ENCODE measurements at regions not wholly inside any gene's neighbourhood (a gene's known extent, or its start where the extent isn't known, plus 50 kb on each side); places are given as distances from the start of the nearest gene placed in this dataset.
A peak's percentile ranks its signal among the peaks of the same experiment; 100 is the strongest.

GRCh38 chrX:16436348-16437188 lies 213.4 kb upstream of the S100G start:
- DNase-seq: peak in 8 of 10 donors; percentile 30 to 92 (median 64)
- intact Hi-C loops (cut with DNase I): loop anchor here (5.0 kb wide), 1 partner anchor 236 kb away; no protein-coding TSS in a partner anchor

GRCh38 chrX:16440446-16440845 lies 209.5 kb upstream of the S100G start:
- DNase-seq: no peak
- intact Hi-C loops (cut with DNase I): no loop called here

- intact Hi-C loops (cut with DNase I): no loop called here
- no peak for DNase-seq
Measured at GRCh38 chrX:16444353-16444752, 205.6 kb upstream of the S100G start.

- intact Hi-C loops (cut with DNase I): no loop called here
- no peak for DNase-seq
Measured at GRCh38 chrX:16445166-16445752, 204.7 kb upstream of the S100G start.

- DNase-seq: no peak
- intact Hi-C loops (cut with DNase I): no loop called here
Measured at GRCh38 chrX:16451334-16451733, 198.6 kb upstream of the S100G start.

- no peak for DNase-seq
- intact Hi-C loops (cut with DNase I): no loop called here
Measured at GRCh38 chrX:16454926-16455325, 195.0 kb upstream of the S100G start.

- no peak for DNase-seq
- intact Hi-C loops (cut with DNase I): no loop called here
Measured at GRCh38 chrX:16457239-16457638, 192.7 kb upstream of the S100G start.

GRCh38 chrX:16458208-16458607 lies 191.8 kb upstream of the S100G start:
- DNase-seq: no peak

GRCh38 chrX:16459008-16459407 lies 190.9 kb upstream of the S100G start:
- intact Hi-C loops (cut with DNase I): no loop called here
- no peak for DNase-seq

More at GRCh38 chrX:16458208-16458607, 191.8 kb upstream of the S100G start:
- intact Hi-C loops (cut with DNase I): no loop called here

GRCh38 chrX:16461968-16462367 lies 188.0 kb upstream of the S100G start:
- no peak for DNase-seq
- intact Hi-C loops (cut with DNase I): no loop called here

GRCh38 chrX:16462912-16463311 lies 187.0 kb upstream of the S100G start:
- intact Hi-C loops (cut with DNase I): no loop called here
- DNase-seq: peak in 5 of 10 donors; percentile 9 to 87 (median 36)

- intact Hi-C loops (cut with DNase I): no loop called here
- DNase-seq: no peak
Measured at GRCh38 chrX:16464369-16464768, 185.6 kb upstream of the S100G start.

GRCh38 chrX:16465081-16465876 lies 184.7 kb upstream of the S100G start:
- no peak for DNase-seq
- intact Hi-C loops (cut with DNase I): no loop called here

GRCh38 chrX:16466640-16467432 lies 183.1 kb upstream of the S100G start:
- no peak for DNase-seq
- intact Hi-C loops (cut with DNase I): no loop called here

- intact Hi-C loops (cut with DNase I): no loop called here
- no peak for DNase-seq
Measured at GRCh38 chrX:16469870-16470269, 180.1 kb upstream of the S100G start.

GRCh38 chrX:16472345-16472744 lies 177.6 kb upstream of the S100G start:
- DNase-seq: no peak
- intact Hi-C loops (cut with DNase I): no loop called here

- intact Hi-C loops (cut with DNase I): no loop called here
- no peak for DNase-seq
Measured at GRCh38 chrX:16474511-16474910, 175.4 kb upstream of the S100G start.

GRCh38 chrX:16476009-16476408 lies 173.9 kb upstream of the S100G start:
- no peak for DNase-seq
- intact Hi-C loops (cut with DNase I): no loop called here

- intact Hi-C loops (cut with DNase I): no loop called here
- no peak for DNase-seq
Measured at GRCh38 chrX:16476692-16477091, 173.3 kb upstream of the S100G start.

- intact Hi-C loops (cut with DNase I): no loop called here
- no peak for DNase-seq
Measured at GRCh38 chrX:16479206-16479869, 170.6 kb upstream of the S100G start.
